Right lobe of liver (tissue), 4 donors: ENCODE measurements at regions not wholly inside any gene's neighbourhood (a gene's known extent, or its start where the extent isn't known, plus 50 kb on each side); places are given as distances from the start of the nearest gene placed in this dataset.

Experiments used
- CTCF ChIP-seq, 4 donors: fragments of 200-600 bp in 3 of 4; fragments of 450-650 bp in 1 of 4; IDR thresholded peaks; one replicate each; pipeline versions ENCODE4 v1.5.1 to v1.8.0; 2016 to 2022; ENCODE audit warnings: antibody characterized with exemption in 4 of 4, mild to moderate bottlenecking in 2 of 4
- POLR2A ChIP-seq: fragments of 450-650 bp; IDR thresholded peaks from one replicate; pipeline ENCODE4 v1.6.1; 2017; ENCODE audit warnings: antibody characterized with exemption, mild to moderate bottlenecking
- donor health status: DM: no; HTN: no; CAD: no.
- donor health status: DM: no; HTN: no; CAD: no.
- donor health status: DM: no; HTN: yes; CAD: no.

- no peak for TF ChIP-seq CTCF (IDR thresholded peaks at IDR 0.05)
- no peak for TF ChIP-seq POLR2A
Measured at GRCh38 chr10:15451137-15452094, 80.3 kb upstream of the FAM171A1 start.
